HAP-1 (cell line): ENCODE measurements at regions not wholly inside any gene's neighbourhood (a gene's known extent, or its start where the extent isn't known, plus 50 kb on each side); places are given as distances from the start of the nearest gene placed in this dataset.
A peak's percentile ranks its signal among the peaks of the same experiment; 100 is the strongest.
"Not testable (repeated sequence)": the region's sequence is repeated elsewhere in the genome, so short reads cannot be mapped to it uniquely, and the experiment has no call there.

Experiments used
- DNase-seq, 2 experiments: peaks; one replicate each; pipeline ENCODE4 v3.0.0-alpha.2; 2016 to 2020; ENCODE audit warnings: low spot score in 2 of 2
- H3K27me3 ChIP-seq: fragments of 250-450 bp; sonication (Bioruptor Pico); 2 replicates; pipeline ENCODE4 v1.5.1; 2020; ENCODE audit warnings: low read depth, mild to moderate bottlenecking, moderate library complexity
- H3K36me3 ChIP-seq: fragments of 250-450 bp; sonication (Bioruptor Pico); replicated peaks from 2 replicates; pipeline ENCODE4 v1.5.1; 2020; ENCODE audit warnings: mild to moderate bottlenecking
- H3K4me1 ChIP-seq: fragments of 250-450 bp; sonication (Bioruptor Pico); 2 replicates; pipeline ENCODE4 v1.5.1; 2020; ENCODE audit warnings: mild to moderate bottlenecking
- H3K4me3 ChIP-seq: fragments of 250-450 bp; sonication (Bioruptor Pico); 2 replicates; pipeline ENCODE4 v1.5.1; 2020; ENCODE audit warnings: mild to moderate bottlenecking, moderate library complexity
- H3K9me3 ChIP-seq: fragments of 250-450 bp; sonication (Bioruptor Pico); 2 replicates; pipeline ENCODE4 v1.5.1; 2020; ENCODE audit warnings: mild to moderate bottlenecking, moderate library complexity
- in situ Hi-C: fragments of 300-500 bp; cut with MboI; formaldehyde crosslinking; loops from 3 replicates; pipeline ENCODE4 v1.14.3; 2020; ENCODE audit warnings: low sequenced_read_pairs, inconsistent platforms, mixed read lengths

GRCh38 chr12:76971216-76971879 lies 92.5 kb upstream of the CSRP2 start:
- H3K4me1 ChIP-seq, H3K4me3 ChIP-seq, H3K36me3 ChIP-seq, H3K9me3 ChIP-seq, DNase-seq, in situ Hi-C loops: not testable (repeated sequence)
- peaks cover 11% of the 10 kb centered on the region for H3K27me3 ChIP-seq

DNA sequence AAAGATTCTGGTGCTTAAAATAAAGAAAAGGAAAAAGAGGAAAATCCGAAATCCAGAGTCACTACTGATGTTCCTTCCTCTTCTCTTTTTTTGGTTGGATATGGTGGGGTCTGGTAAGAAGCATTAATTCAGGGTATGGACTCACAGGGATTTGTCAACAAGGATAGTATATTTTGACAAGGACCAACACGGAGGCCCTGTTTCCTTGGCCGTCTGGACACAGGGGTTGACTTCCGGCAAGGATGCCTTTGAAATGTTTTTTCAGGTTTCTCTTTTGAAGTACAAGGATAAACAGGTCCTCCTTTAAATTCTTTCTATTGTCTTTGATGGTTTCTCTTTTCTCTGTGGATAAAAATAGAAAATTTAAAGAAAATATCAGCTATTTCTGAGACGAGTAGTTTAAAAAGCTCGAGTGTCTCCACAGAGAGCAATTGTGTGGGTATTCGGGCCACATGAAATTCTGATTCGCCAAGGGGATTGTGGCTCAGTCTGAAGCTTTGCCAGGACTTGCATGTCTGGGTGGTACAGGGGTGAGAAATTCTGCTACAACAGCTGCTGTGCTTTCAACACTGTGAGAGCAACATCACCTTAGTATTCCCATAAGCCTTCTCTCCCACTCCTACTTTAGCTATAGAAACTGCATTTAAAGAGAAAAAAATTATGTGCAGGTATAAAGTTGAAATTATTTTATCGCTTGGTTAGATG lies 88.5 kb upstream of the CSRP2 start:
- H3K4me3 ChIP-seq: no peak overlapping the region
- no peak for DNase-seq
- H3K4me1 ChIP-seq: peaks cover 14% of the 10 kb centered on the region

DNA sequence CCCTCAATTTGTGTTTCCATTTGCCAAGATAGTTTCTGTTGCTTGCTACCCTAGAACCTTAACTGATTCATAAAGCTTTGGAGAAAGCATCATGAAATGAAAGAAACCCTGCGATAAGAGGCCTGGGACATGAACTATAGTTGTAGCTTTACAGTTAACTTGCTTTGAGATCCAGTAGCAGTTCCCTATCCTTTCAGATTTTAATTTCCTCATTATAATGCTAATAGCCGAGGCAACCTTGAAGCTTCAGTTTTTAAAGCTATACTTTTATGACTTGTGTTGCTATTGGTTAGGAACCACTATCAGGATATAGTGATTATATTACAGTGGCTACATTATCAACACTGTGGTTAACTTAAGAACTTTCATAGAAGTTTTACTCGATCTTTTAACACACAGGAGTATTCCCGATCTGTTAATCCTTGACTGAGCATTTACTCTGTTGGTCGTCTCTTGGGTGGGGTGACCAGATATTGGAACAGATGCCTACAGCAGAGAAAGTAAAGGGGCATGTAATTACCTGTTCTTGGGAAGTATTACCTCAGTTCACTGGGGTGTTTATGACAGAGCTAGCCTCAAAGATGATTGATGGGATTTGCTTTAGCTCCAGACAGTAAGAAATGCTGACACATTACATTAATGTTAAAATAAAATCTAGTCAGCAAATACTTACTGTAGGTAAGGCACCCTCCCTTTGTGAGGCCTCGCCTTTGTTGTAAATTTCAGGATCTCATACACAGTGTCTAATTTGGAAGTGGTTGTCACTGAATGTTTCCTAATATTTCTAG lies 86.2 kb upstream of the CSRP2 start:
- peak in 1 of 2 experiments; percentile 85 for DNase-seq
- H3K27me3 ChIP-seq: no peaks in the 10 kb centered on the region
- H3K36me3 ChIP-seq: no peaks in the 10 kb centered on the region
- in situ Hi-C loops: no loop called here
- H3K4me1 ChIP-seq: peaks cover 14% of the 10 kb centered on the region
- no peaks in the 10 kb centered on the region for H3K9me3 ChIP-seq
- no peak overlapping the region for H3K4me3 ChIP-seq

More for the DNA sequence above, 88.5 kb upstream of the CSRP2 start:
- Histone ChIP-seq H3K36me3 (no peaks in the 10 kb centered on the region), H3K9me3 (no peaks in the 10 kb centered on the region), H3K27me3 (no peaks in the 10 kb centered on the region; the same call in 1 of the 2 replicates)
- in situ Hi-C loops: no loop called here

- in situ Hi-C loops: no loop called here
- Histone ChIP-seq H3K27me3 (0 out of 2 replicates have a peak, but pooled peaks cover 3% of the 10 kb centered on the region), H3K9me3 (no peaks in the 10 kb centered on the region), H3K4me1 (peaks cover 14% of the 10 kb centered on the region), H3K36me3 (no peaks in the 10 kb centered on the region), H3K4me3 (no peak overlapping the region)
- no peak for DNase-seq
These were observed 83.3 kb upstream of the CSRP2 start for GRCh38 chr12:76962099-76962498.

DNA sequence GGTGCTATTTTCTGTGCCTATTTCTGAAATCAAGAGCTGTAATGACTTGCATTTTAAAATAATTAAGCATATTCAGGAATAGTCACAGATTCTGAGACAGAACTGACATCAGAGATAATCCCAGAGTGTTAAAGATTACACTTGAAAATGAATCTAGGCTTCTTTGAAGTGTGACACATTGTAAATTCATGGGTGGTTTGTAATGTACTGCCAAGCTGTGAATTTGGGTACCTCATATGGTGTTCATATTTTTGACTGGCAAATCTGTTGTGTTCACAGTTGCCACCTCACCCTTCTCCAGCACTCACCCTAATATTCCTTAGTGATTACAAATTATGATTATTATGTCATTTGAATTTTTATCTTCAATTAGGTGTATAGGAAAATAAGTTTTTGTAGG lies 78.5 kb upstream of the CSRP2 start:
- in situ Hi-C loops: no loop called here
- 0 out of 2 replicates have a peak, but pooled peaks cover 3% of the 10 kb centered on the region for H3K27me3 ChIP-seq
- H3K36me3 ChIP-seq: no peaks in the 10 kb centered on the region
- no peak overlapping the region for H3K4me3 ChIP-seq
- no peak for DNase-seq
- no peaks in the 10 kb centered on the region for H3K4me1 ChIP-seq
- no peaks in the 10 kb centered on the region for H3K9me3 ChIP-seq

DNA sequence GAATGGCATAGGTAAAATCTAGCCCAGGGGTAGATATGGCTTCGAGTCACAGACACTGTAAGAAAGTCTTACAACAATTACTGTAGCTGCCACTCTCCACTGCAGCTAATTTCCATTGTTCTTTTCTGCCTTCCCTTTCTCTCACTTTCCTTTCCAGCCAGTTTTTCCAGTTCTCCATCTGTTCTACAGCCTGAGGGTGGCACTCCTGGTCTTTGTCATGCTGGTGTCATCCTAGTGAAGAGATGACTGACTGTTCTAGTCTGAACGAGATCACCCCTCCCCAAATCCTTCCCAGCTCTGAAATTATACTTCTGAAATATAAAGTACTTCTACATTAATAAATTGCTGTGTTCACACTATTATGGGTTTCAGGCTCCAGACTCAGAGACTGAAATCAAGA lies 74.2 kb upstream of the CSRP2 start:
- in situ Hi-C loops: no loop called here
- no peaks in the 10 kb centered on the region for H3K4me1 ChIP-seq
- H3K9me3 ChIP-seq: no peaks in the 10 kb centered on the region
- H3K4me3 ChIP-seq: no peak overlapping the region
- H3K27me3 ChIP-seq: no peaks in the 10 kb centered on the region
- no peaks in the 10 kb centered on the region for H3K36me3 ChIP-seq
- DNase-seq: no peak

GRCh38 chr12:76948879-76949278 lies 70.1 kb upstream of the CSRP2 start:
- H3K4me3 ChIP-seq: no peak overlapping the region
- no peaks in the 10 kb centered on the region for H3K36me3 ChIP-seq
- no peaks in the 10 kb centered on the region for H3K4me1 ChIP-seq
- no peak for DNase-seq
- H3K27me3 ChIP-seq: no peaks in the 10 kb centered on the region
- in situ Hi-C loops: no loop called here
- H3K9me3 ChIP-seq: no peaks in the 10 kb centered on the region

DNA sequence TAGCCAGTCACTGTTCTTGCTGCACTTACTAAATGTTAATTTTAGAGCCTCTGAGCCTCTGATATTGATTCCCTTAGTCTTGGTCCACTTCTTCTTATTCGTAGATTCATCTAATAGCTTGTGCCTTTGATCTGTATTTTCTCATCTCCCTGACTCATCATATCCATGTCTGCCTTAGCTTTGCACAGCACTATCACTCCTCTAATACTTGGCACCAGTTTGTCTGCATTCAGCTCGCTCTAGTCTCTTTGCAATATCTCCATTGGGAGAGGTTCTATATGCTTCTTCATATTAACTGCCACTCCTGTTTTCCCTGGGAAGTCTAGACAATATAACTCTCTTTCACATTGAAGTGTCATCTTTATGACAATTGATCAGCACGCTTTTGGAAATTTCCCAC lies 68.5 kb upstream of the CSRP2 start:
- H3K4me3 ChIP-seq: no peak overlapping the region
- DNase-seq: no peak
- H3K27me3 ChIP-seq: no peaks in the 10 kb centered on the region
- in situ Hi-C loops: no loop called here
- no peaks in the 10 kb centered on the region for H3K9me3 ChIP-seq
- no peaks in the 10 kb centered on the region for H3K4me1 ChIP-seq
- no peaks in the 10 kb centered on the region for H3K36me3 ChIP-seq

DNA sequence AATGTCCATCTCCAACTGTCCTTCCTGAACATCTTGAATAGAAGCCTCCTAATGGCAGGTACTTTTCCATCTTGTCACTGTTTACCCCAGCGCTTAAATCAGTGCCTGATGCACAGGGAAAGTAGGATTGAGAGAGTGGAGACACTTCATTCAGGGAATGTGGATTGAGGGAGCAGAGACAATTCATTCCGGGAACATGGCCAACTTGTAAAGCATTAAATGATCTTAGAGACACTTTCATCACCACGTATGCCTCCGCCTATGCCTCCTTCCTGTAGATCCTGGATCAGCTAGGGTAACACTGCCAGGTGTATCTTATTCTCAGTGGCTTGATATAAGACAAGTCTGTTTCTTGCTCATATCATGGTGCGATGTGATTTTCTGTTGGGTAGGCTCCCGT lies 67.6 kb upstream of the CSRP2 start:
- Histone ChIP-seq H3K9me3 (no peaks in the 10 kb centered on the region), H3K27me3 (no peaks in the 10 kb centered on the region), H3K4me3 (no peak overlapping the region), H3K36me3 (no peaks in the 10 kb centered on the region), H3K4me1 (no peaks in the 10 kb centered on the region)
- in situ Hi-C loops: no loop called here
- DNase-seq: no peak

DNA sequence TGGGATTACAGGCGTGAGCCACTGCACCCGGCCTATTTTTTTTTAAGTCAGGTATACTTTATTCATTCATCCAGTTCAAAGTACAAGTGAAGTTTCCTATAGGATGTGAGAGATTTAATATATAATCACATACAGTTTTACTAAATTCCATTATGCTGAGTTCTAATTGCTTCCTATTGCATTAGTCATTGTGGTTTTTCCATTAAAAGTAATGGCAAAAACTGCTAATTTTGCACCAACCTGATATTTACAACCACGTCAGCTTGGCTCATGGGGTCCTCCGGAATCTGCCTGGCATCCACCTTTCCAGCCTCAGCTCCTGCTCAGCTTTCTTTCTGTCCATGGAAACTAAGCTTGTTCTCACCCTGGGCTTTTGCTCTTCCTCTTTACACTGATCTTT lies 67.0 kb upstream of the CSRP2 start:
- no peak overlapping the region for H3K4me3 ChIP-seq
- H3K36me3 ChIP-seq: no peaks in the 10 kb centered on the region
- in situ Hi-C loops: no loop called here
- no peaks in the 10 kb centered on the region for H3K4me1 ChIP-seq
- no peak for DNase-seq
- H3K9me3 ChIP-seq: no peaks in the 10 kb centered on the region
- H3K27me3 ChIP-seq: no peaks in the 10 kb centered on the region

DNA sequence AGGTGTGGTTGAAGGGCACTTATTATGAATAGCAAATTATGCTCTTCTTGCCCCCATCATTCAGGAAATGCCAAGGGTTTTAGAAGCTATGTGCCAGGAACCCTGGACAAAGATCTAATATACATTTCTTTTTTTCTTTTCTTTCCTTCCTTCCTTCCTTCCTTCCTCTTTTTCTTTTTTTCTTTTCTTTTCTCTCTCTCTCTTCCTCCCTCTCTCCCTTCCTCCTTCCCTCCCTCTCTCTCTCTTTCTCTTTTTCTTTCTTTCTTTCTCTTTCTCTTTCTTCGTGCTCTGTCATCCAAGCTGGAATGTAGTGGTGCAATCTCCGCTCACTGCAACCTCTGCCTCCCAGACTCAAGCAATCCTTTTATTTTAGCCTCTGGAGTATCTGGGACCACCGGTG lies 66.1 kb upstream of the CSRP2 start:
- DNase-seq: no peak
- H3K27me3 ChIP-seq: no peaks in the 10 kb centered on the region
- no peaks in the 10 kb centered on the region for H3K4me1 ChIP-seq
- no peaks in the 10 kb centered on the region for H3K9me3 ChIP-seq
- in situ Hi-C loops: no loop called here
- H3K4me3 ChIP-seq: no peak overlapping the region
- H3K36me3 ChIP-seq: no peaks in the 10 kb centered on the region

DNA sequence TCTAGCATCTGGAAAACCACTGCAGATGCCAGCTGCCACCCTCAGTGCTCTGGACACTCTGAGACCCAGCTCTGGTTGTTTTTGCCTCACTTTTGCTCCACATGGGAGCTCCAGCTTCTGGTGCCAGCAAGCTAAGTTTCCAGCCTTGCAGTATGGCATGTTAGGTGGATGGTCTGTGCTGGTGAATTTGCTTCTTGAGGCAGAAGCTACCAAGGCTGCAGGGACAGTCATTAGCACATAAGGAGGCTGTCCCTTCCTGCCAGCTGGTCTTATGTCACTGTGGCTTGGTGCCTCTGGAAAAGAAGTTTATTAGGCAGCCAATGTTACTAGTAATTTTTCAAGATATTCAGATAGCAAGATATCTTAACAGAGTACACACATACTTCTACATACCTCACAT lies 64.2 kb upstream of the CSRP2 start:
- Histone ChIP-seq H3K9me3 (no peaks in the 10 kb centered on the region), H3K36me3 (no peaks in the 10 kb centered on the region), H3K4me3 (no peak overlapping the region), H3K27me3 (no peaks in the 10 kb centered on the region), H3K4me1 (no peaks in the 10 kb centered on the region)
- in situ Hi-C loops: no loop called here
- no peak for DNase-seq

- in situ Hi-C loops: no loop called here
- no peak for DNase-seq
- no peaks in the 10 kb centered on the region for H3K9me3 ChIP-seq
- H3K36me3 ChIP-seq: no peaks in the 10 kb centered on the region
- no peak overlapping the region for H3K4me3 ChIP-seq
- no peaks in the 10 kb centered on the region for H3K27me3 ChIP-seq
- H3K4me1 ChIP-seq: no peaks in the 10 kb centered on the region
These were observed 63.4 kb upstream of the CSRP2 start for GRCh38 chr12:76942267-76942666.
